ENCODE measurements at regions not wholly inside any gene's neighbourhood (a gene's known extent, or its start where the extent isn't known, plus 50 kb on each side); places are given as distances from the start of the nearest gene placed in this dataset.
"Not testable (repeated sequence)": the region's sequence is repeated elsewhere in the genome, so short reads cannot be mapped to it uniquely, and the experiment has no call there.

DNA sequence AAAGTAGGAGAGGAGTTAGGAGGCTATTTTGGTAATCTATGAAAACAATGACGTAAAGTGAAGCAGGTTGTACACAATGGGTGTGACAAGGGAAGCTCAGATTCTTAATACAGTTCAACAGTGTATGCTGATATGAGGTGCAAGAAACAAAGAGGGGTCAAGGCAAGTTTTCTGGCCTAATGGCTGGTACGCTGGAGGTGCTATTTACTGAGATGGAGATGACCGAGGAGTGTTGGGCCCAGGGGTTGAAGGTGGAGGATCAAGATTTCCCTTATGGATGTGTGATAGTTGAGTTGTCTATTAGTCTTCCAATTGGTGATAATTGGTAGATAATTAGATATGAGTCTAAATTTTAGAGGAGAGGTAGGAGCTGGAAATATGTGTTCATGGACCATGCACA, 194.0 kb downstream of the FOXD4L6 start:
- H3K4me3 Mint-ChIP-seq; H3K36me3 Mint-ChIP-seq; DNase-seq; H3K27me3 Mint-ChIP-seq; H3K27ac Mint-ChIP-seq; H3K9me3 Mint-ChIP-seq (ENCODE audit: low read depth); H3K4me1 Mint-ChIP-seq; CTCF ChIA-PET; ATAC-seq: not testable (repeated sequence)

DNA sequence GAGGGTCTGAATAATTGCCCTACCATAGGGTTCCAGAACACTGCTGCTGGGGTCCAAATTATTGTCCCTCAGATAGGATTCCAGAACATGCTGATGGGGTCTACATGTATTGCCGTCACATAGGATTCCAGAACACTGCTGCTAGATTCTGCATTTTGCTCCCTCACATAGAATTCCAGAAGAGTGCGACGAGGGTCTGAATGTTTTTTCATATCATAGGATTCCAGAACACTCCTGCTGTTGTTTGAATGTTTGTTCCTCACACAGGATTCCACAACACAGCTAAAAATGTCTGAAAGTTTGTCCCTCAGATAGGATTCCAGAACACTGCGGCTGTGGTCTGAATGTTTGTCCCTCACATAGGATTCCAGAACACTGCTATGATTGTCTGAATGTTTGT, 198.1 kb downstream of the FOXD4L6 start:
- CTCF ChIA-PET, DNase-seq, ATAC-seq, H3K4me3 Mint-ChIP-seq, H3K27ac Mint-ChIP-seq, H3K27me3 Mint-ChIP-seq, H3K4me1 Mint-ChIP-seq, H3K36me3 Mint-ChIP-seq: not testable (repeated sequence)
- peaks cover 19% of the 10 kb centered on the region for H3K9me3 Mint-ChIP-seq (ENCODE audit: low read depth)

DNA sequence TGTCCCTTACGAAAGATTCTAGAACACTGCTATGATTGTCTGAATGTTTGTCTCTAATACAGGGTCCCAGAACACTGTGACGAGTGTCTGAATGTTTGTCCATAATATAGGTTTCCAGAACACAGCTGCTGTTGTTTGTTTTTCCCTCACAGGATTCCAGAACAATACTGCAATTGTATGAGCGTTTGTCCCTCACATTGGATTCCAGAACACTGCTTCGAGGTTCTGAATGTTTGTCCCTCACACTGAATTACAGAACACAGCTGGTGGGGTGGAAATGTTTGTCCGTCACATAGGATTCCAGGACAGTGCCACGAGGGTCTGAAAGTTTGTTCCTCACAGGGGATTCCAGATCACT, 199.0 kb downstream of the FOXD4L6 start:
- H3K4me1 Mint-ChIP-seq, CTCF ChIA-PET, H3K4me3 Mint-ChIP-seq, H3K27ac Mint-ChIP-seq, H3K27me3 Mint-ChIP-seq, DNase-seq, H3K36me3 Mint-ChIP-seq, ATAC-seq: not testable (repeated sequence)
- H3K9me3 Mint-ChIP-seq (ENCODE audit: low read depth), result peaks cover 19% of the 10 kb centered on the region

DNA sequence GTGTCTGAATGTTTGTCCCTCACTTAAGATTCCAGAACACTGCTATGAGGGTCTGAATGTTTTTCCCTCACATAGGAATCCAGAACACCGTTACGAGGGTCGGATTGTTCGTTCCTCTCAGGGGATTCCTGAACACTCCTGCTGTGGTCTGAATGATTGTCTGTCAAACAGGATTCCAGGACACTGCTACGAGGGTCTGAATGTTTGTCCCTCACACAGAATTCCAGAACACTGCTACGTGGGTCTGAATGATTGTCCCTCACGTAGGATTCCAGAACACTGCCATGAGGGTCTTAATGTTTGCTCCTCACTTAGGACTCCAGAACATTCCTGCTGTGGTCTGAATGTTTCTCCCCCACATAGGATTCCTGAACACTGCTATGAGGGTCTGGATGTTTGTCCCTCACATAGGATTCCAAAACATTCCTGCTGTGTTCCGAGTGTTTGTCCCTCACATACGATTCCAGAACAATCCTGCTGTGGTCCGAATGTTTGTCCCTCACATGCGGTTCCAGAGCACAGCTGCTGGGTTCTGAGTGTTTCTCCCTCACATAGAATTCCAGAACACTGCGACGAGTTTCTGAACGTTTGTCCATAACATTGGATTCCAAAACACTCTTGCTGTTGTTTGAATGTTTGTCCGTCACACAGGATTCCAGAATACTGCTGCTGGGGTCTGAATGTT, 199.5 kb downstream of the FOXD4L6 start:
- CTCF ChIA-PET, result no interaction called here
- Mint-ChIP-seq H3K27ac (no peak overlapping the region), H3K4me3 (no peak overlapping the region), H3K9me3 (ENCODE audit: low read depth) (peaks cover 19% of the 10 kb centered on the region), H3K4me1 (no peaks in the 10 kb centered on the region), H3K36me3 (no peaks in the 10 kb centered on the region), H3K27me3 (no peaks in the 10 kb centered on the region)
- DNase-seq (no peak), ATAC-seq (no peak)

DNA sequence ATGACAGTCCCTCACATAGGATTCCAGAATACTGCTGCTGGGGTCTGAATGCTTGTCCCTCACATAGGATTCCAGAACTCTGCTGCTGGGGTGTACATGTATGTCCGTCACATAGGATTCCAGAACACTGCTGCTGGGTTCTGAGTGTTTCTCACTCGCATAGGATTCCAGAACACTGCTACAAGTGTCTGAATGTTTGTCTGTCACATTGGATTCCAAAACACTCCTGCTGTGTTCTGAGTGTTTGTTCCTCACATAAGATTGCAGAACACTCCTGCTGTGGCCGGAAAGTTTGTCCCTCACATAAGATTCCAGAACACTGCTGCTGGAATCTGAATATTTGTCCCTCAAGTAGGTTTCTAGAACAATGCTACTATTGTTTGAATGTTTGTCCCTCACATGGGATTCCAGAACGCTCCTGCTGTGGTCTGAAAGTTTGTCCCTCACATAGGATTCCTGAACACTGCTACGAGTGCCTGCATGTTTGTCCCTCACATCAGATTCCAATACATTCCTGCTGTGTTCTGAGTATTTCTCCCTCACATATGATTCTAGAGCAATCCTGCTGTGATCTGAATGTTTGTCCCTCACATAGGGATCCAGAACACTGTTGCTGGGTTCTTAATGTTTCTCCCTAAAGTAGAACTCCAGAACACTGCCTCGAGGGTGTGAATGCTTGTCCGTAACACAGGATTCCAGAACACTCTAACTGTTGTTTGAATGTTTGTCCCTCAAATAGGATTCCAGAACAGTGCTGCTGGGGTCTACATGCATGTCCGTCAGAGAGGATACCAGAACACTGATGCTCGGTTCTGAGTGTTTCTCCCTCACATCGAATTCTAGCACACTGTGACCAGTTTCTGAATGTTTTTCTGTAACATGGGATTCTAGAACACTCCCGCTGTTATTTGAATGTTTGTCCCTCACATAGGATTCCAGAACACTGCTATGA, 200.4 kb downstream of the FOXD4L6 start:
- Mint-ChIP-seq H3K4me1 (no peaks in the 10 kb centered on the region), H3K4me3 (no peak overlapping the region), H3K36me3 (no peaks in the 10 kb centered on the region), H3K27me3 (no peaks in the 10 kb centered on the region), H3K27ac (no peak overlapping the region), H3K9me3 (ENCODE audit: low read depth) (peaks cover 25% of the 10 kb centered on the region)
- CTCF ChIA-PET, result no interaction called here
- no peak for ATAC-seq
- DNase-seq, result no peak

DNA sequence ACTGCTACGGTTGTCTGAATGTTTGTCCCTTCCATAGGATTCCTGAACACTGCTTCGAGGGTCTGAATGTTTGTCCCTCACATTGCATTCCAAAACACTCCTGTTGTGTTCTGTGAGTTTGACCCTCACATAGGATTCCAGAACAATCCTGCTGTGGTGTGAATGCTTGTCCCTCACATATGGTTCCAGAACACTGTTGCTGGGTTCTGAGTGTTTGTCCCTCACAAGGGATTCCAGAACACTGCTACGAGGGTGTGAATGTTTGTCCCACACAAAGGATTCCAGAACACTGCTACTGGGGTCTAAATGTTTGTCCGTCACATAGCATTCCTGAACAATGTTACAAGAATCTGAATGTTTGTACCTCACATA, 201.2 kb downstream of the FOXD4L6 start:
- ATAC-seq (no peak), DNase-seq (no peak)
- Mint-ChIP-seq H3K4me1 (no peaks in the 10 kb centered on the region), H3K9me3 (ENCODE audit: low read depth) (peaks cover 27% of the 10 kb centered on the region), H3K27ac (no peak overlapping the region), H3K36me3 (no peaks in the 10 kb centered on the region), H3K4me3 (no peak overlapping the region), H3K27me3 (no peaks in the 10 kb centered on the region)
- CTCF ChIA-PET, result no interaction called here

DNA sequence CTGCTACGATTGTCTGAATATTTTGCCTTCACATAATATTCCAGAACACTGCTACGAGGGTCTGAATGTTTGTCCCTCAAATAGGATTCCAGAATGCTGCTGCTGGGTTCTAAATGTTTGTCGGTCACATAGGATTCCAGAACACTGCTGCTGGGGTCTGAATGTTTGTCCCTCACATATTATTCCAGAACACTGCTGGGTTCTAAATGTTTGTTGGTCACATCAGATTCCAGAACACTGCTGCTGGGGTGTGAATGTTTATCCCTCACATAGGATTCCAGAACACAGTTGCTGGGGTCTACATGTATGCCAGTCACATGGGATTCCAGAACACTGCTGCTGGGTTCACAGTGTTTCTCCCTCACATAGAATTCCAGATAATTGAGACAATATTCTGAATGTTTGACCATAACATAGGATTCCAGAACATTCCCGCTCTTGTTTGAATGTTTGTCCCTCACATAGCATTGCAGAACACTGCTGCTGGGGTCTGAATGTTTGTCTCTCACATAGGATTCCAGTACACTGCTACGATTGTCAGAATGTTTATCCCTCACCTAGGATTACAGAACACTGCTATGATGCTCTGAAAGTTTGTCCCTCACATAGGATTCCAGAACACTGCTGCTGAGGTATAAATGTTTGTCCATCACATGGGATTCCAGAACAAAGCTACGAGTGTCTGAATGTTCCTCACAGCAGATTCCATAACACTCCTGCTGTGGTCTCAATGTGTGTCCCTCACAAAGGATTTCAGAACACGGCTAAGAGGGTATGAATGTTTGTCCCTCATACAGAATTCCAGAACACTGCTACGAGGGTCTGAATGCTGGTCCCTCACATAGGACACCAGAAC, 201.8 kb downstream of the FOXD4L6 start:
- Mint-ChIP-seq H3K9me3 (ENCODE audit: low read depth) (peaks cover 29% of the 10 kb centered on the region), H3K36me3 (no peaks in the 10 kb centered on the region), H3K27me3 (no peaks in the 10 kb centered on the region), H3K4me3 (no peak overlapping the region), H3K4me1 (no peaks in the 10 kb centered on the region), H3K27ac (no peak overlapping the region)
- DNase-seq (no peak), ATAC-seq (no peak)
- CTCF ChIA-PET, result no interaction called here

DNA sequence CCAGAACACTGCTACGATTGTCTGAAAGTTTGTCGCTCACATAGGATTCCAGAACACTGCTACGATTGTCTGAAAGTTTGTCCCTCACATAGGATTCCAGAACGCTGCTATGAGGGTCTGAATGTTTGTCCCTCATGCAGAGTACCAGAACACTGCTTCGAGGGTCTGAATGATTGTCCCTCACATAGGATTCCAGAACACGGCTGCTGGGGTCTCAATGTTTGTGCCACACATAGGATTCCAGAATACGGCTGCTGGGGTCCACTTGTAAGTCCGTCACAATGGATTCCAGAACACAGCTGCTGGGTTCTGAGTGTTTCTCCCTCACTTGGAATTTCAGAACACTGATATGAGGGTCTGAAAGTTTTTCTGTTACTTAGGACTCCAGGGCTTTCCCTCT, 203.3 kb downstream of the FOXD4L6 start:
- no peaks in the 10 kb centered on the region for H3K4me1 Mint-ChIP-seq
- no peak overlapping the region for H3K27ac Mint-ChIP-seq
- ATAC-seq, result no peak
- no peak overlapping the region for H3K4me3 Mint-ChIP-seq
- no peaks in the 10 kb centered on the region for H3K27me3 Mint-ChIP-seq
- peaks cover 25% of the 10 kb centered on the region for H3K9me3 Mint-ChIP-seq (ENCODE audit: low read depth)
- DNase-seq, result no peak
- H3K36me3 Mint-ChIP-seq, result no peaks in the 10 kb centered on the region
- CTCF ChIA-PET, result no interaction called here

DNA sequence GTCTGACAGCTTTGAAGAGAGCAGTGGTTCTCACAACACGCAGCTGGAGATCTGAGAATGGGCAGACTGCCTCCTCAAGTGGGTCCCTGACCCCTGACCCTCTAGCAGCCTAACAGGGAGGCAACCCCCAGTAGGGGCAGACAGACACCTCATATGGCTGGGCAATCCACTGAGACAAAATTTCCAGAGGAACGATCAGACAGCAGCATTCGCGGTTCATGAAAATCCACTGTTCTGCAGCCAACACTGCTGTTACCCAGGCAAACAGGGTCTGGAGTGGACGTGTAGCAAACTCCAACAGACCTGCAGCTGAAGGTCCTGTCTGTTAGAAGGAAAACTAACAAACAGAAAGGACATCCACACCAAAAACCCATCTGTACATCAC, 212.1 kb downstream of the FOXD4L6 start:
- ATAC-seq, CTCF ChIA-PET, H3K36me3 Mint-ChIP-seq, H3K4me1 Mint-ChIP-seq, H3K27me3 Mint-ChIP-seq, DNase-seq, H3K4me3 Mint-ChIP-seq, H3K27ac Mint-ChIP-seq: not testable (repeated sequence)
- H3K9me3 Mint-ChIP-seq (ENCODE audit: low read depth), result peaks cover 18% of the 10 kb centered on the region

DNA sequence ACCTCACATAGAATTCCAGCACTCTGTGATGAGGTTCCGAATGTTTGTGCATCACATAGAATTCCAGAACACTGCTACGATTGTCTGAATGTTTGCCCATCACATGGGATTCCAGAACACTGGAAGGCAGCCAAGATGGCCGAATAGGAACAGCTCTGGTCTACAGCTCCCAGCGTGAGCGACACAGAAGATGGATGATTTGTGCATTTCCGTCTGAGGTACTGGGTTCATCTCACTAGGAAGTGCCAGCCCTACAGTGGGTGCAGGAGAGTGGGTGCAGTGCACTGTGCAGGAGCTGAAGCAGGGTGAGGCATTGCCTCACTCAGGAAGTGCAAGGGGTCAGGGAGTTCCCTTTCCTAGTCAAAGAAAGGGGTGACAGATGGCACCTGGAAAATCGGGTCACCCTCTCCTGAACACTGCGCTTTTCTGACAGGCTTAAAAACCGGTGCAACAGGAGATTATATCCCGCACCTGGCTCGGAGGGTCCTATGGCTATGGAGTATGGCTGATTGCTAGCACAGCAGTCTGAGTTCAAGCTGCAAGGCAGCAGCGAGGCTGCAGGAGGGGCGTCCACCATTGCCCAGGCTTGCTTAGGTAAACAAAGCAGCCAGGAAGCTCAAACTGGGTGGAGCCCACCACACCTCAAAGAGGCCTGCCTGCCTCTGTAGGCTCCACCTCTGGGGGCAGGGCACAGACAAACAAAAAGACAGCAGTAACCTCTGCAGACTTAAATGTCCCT, 212.7 kb downstream of the FOXD4L6 start:
- H3K36me3 Mint-ChIP-seq, H3K27ac Mint-ChIP-seq, DNase-seq, CTCF ChIA-PET, H3K27me3 Mint-ChIP-seq, H3K4me3 Mint-ChIP-seq, ATAC-seq, H3K4me1 Mint-ChIP-seq: not testable (repeated sequence)
- peaks cover 21% of the 10 kb centered on the region for H3K9me3 Mint-ChIP-seq (ENCODE audit: low read depth)

DNA sequence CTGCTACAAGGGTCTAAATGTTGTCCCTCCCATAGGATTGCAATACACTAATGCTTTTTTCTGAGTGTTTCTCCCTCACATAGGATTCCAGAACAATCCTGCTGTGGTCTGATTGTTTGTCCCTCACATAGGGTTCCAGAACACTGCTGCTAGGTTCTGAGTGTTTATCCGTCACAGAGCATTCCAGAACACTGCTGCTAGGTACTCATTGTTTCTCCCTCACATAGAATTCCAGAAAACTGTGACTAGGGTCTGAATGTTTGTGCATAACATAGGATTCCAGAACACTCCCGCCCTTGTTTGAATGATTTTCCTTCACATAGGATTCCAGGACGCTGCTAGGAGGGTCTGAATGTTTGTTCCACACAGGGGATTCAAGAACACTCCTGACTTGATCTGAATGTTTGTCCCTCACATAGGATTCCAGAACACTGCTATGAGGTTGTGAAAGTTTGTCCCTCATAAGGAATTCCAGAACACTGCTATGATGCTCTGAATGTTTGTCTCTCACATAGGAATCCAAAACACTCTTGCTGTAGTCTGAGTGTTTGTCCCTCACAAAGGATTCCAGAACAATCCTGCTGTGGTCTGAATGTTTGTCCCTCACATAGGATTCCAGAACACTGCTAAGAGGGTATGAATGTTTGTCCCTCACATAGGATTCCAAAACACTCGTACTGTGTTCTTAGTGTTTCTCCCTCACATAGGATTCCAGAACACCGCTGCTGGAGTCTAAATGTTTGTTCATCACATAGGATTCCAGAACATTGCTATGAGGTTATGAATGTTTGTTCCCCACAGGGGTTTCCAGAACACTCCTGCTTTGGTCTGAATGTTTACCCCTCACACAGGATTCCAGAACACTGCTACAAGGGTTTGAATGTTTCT, 213.5 kb downstream of the FOXD4L6 start:
- Mint-ChIP-seq H3K36me3 (peaks cover 2% of the 10 kb centered on the region), H3K9me3 (ENCODE audit: low read depth) (peaks cover 25% of the 10 kb centered on the region), H3K4me1 (no peaks in the 10 kb centered on the region), H3K4me3 (no peak overlapping the region), H3K27me3 (no peaks in the 10 kb centered on the region), H3K27ac (no peak overlapping the region)
- CTCF ChIA-PET, result no interaction called here
- DNase-seq (no peak), ATAC-seq (no peak)

DNA sequence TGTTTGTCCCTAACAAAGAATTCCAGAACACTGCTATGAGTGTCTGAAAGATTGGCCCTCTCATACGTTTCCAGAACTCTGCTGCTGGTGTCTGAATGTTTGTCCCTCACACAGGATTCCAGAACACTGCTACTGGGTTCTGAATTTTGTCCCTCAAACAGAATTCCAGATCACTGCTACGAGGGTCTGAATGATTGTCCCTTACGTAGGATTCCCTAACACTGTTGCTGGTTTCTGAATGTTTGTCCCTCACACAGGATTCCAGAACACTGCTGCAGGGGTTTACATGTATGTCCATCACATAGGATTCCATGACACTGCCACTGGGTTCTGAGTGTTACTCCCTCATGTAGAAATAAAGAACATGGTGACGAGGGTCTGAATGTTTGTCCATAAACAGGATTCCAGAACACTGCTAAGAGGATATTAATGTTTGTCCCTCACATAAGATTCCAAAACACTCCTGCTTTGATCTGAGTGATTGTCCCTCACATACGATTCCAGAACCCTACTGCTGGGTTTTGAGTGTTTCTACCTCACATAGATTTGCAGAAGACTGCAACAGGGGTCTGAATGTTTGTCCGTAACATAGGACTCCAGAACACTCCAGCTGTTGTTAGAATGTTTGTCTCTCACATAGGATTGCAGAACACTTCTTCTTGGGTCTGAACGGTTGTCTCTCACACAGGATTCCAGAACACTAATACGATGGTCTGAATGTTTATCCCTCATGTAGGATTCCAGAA, 214.4 kb downstream of the FOXD4L6 start:
- peaks cover 2% of the 10 kb centered on the region for H3K36me3 Mint-ChIP-seq
- ATAC-seq (no peak), DNase-seq (no peak)
- H3K4me1 Mint-ChIP-seq, result no peaks in the 10 kb centered on the region
- no peak overlapping the region for H3K4me3 Mint-ChIP-seq
- CTCF ChIA-PET, result no interaction called here
- H3K27ac Mint-ChIP-seq, result no peak overlapping the region
- no peaks in the 10 kb centered on the region for H3K27me3 Mint-ChIP-seq
- H3K9me3 Mint-ChIP-seq (ENCODE audit: low read depth), result peaks cover 26% of the 10 kb centered on the region

Data from activated CD8-positive, alpha-beta memory T cell treated with anti-CD3 and anti-CD28 coated beads, Interleukin-2, amount 10 ng/mL, durations not matched to agents 7 days and 5 days (primary cell).